DMS53 treated with DMSO at 0.1 percent for 48 hours (cell line): ENCODE measurements at regions not wholly inside any gene's neighbourhood (a gene's known extent, or its start where the extent isn't known, plus 50 kb on each side); places are given as distances from the start of the nearest gene placed in this dataset.

Source experiments
- DNase-seq: peaks from one replicate; lab custom pipeline; 2025; ENCODE audit not compliant: unreplicated experiment; lab: John Stamatoyannopoulos, UW

GRCh38 chr2:228864131-228864530, 407.0 kb downstream of the PID1 start:
- no peak for DNase-seq

GRCh38 chr2:228860601-228861285, 410.3 kb downstream of the PID1 start:
- DNase-seq = no peak

GRCh38 chr2:228853151-228853550, 417.9 kb downstream of the PID1 start:
- no peak for DNase-seq

GRCh38 chr2:228848638-228849037, 422.4 kb downstream of the PID1 start:
- DNase-seq = no peak

GRCh38 chr2:228847684-228848083, 423.4 kb downstream of the PID1 start:
- DNase-seq = no peak

DNA sequence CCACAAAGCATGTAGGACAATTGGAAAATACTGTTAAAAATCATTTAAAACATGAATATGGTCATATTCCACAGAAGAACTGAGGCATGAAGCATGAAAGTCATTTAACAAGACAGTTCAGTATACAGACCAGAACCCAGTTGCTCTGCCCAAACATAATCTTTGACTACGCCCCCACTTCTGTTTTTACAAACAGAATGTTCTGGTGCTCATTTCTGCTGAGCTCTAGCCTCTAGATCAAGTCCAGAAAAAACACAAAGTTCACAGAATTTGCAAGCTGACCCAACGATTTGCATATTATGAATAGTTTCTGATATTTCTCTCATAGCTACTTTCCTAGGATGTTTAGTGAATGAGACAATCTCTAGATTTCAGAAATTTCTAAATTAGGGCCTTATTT, 424.9 kb downstream of the PID1 start:
- DNase-seq = no peak

GRCh38 chr2:228845162-228845925, 425.7 kb downstream of the PID1 start:
- DNase-seq = no peak

DNA sequence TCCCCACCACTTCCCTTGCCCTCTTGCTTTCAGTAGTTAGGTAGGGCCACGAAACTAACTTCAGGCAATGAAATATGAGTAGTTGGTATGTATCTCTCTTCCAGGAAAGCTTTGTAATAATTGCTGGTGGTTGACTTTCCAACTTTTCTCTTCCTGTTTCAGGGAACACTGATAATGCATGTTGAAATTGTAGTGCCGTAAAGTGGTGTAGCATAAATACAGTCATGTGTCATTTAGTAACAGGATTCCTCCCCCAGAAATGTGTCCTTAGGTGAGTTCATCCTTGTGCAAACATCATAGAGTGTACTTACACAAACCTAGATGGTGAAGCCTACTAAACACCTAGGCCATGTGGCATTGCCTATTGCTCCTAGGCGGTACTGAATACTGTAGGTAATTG, 429.2 kb downstream of the PID1 start:
- DNase-seq = peak; percentile 73

DNA sequence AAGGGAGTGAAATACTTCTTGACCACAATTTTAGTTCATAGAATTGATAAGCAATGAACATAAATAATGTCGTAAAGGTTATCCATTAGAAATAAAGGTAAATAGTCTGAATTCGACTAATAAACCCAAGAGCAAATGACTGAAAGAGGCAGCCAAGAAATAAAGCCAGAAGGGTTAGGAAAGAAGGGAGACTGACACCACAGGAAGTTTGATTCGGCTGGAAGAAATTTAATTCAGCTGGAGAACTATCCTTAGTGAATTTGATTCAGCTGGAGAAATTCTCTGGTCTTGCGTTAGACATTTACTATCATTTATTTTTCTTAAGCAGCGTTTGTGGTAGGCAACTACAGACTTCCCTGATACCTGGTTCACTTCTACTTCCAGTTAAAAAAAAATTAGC, 429.6 kb downstream of the PID1 start:
- no peak for DNase-seq

- no peak for DNase-seq
Observed at GRCh38 chr2:228840743-228841114, 430.4 kb downstream of the PID1 start.

GRCh38 chr2:228840113-228840742, 430.9 kb downstream of the PID1 start:
- DNase-seq = no peak

GRCh38 chr2:228839421-228839876, 431.6 kb downstream of the PID1 start:
- DNase-seq = no peak

GRCh38 chr2:228838819-228839218, 432.3 kb downstream of the PID1 start:
- DNase-seq = no peak

GRCh38 chr2:228828397-228828796, 442.7 kb downstream of the PID1 start:
- no peak for DNase-seq

GRCh38 chr2:228827056-228827700, 443.9 kb downstream of the PID1 start:
- no peak for DNase-seq

GRCh38 chr2:228819701-228820100, 451.4 kb downstream of the PID1 start:
- DNase-seq = no peak

DNA sequence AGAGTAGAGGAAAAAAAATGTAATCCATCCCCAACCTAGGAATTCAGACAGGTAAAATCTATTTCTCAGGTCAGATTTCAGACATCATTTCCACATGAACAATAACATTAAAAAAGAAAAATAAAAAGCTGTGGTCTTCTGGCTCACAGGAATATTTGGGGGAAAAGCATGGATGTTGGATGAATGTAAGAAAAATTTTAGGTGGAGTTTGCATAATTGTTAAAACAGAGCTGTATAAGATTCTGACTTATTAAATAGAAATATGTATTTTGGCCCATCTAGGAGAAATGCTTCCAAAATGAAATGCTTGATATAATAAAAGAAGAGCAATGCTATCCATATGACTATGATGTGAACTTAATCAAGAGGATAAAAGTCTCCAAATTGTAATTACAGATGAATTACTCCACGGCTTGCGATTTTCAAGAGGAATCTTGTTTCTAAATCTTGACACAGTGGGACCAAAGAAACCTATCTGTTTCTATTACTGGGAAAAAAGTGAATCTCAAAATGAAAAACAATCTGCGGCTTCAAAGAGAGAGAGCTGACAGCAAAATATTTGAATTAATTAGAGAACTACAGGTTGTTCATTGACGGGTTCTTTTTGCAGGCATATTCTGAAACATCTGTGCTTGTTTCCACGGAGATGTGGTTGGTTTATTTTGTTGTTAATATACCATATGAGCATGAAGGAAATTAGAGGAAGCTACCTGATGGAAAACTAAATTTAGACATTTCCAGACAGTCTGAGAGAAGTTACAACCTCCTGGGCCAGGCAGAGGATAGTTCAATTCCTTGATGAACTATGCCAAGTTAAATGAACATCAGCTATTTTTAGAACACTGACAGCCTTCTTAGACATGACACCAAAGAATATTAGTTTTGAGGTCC, 468.7 kb downstream of the PID1 start:
- DNase-seq = no peak

- DNase-seq = no peak
Observed at GRCh38 chr2:228801451-228801850, 469.6 kb downstream of the PID1 start.

- no peak for DNase-seq
Observed at GRCh38 chr2:228799208-228799588, 471.9 kb downstream of the PID1 start.

DNA sequence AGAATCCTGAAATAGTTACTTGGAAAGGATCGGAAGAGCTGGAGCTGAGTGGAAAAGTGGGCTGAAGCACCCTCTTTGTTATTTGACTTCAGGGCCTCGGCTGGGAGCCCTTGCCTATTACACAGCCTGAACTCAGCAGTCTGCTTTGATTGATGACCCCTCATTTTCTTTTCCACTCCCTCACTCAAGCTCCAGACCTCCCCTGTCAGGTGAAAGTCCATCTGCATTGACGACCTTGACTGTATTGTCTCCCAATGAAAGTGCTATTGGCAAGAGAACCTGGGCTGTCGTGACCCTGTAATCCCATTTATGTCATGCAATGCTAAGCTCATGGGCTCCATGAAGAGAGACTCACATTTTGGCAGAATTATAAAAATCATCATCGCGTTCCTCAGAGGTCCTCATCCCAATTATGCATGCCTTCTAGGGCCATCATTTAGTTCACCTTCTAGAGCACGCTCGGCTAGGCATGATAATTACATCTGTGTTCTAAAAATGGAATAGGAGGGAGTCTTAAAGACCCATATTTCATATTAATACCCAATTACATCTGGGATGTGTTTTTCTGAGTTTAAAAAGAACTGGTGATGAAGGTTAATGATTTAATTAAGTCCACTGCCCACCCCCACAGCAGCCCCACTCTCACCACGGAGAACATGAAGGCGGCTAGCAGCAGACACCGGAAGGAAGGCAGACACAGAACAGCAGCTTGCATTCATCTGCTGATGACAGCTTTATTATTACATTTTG, 472.5 kb downstream of the PID1 start:
- no peak for DNase-seq
